Gastrocnemius medialis (tissue), 4 donors: ENCODE measurements at regions not wholly inside any gene's neighbourhood (a gene's known extent, or its start where the extent isn't known, plus 50 kb on each side); places are given as distances from the start of the nearest gene placed in this dataset.

Experiments used
- ATAC-seq, 2 donors: fragments of 150-250 bp; one replicate each; pipeline ENCODE4 v1.9.1; 2016
- DNase-seq, 2 donors: peaks; one replicate each; pipeline ENCODE4 v3.0.0-alpha.2; 2019
- H3K27ac ChIP-seq, 4 donors: fragments of 200-600 bp; sonication (generic); 1 replicate in 1 of 4; 2 replicates in 3 of 4; pipeline ENCODE4 v1.5.1; 2016 to 2018; ENCODE audit warnings: mild to moderate bottlenecking in 2 of 4, moderate library complexity in 1 of 4
- H3K27me3 ChIP-seq, 3 donors: fragments of 200-600 bp; sonication (generic) in 2 of 3; 1 replicate in 1 of 3; 2 replicates in 2 of 3; pipeline versions ENCODE4 v1.5.1 to v1.6.0; 2016 to 2019; ENCODE audit warnings: mild to moderate bottlenecking in 1 of 3, moderate library complexity in 1 of 3
- H3K36me3 ChIP-seq, 2 donors: fragments of 200-600 bp; sonication (generic) in 1 of 2; one replicate each; pipeline ENCODE4 v1.5.1; 2017 to 2018
- H3K4me1 ChIP-seq, 2 donors: fragments of 200-600 bp; sonication (generic) in 1 of 2; one replicate each; pipeline ENCODE4 v1.5.1; 2016 to 2017; ENCODE audit warnings: mild to moderate bottlenecking in 2 of 2
- H3K4me3 ChIP-seq, 4 donors: fragments of 200-600 bp; sonication (generic) in 3 of 4; 1 replicate in 1 of 4; 2 replicates in 3 of 4; pipeline ENCODE4 v1.5.1; 2016 to 2019; ENCODE audit warnings: mild to moderate bottlenecking in 2 of 4
- H3K9me3 ChIP-seq, 3 donors: fragments of 200-600 bp; sonication (generic) in 2 of 3; 1 replicate in 1 of 3; 2 replicates in 2 of 3; pipeline ENCODE4 v1.5.1; 2016 to 2019
- POLR2A ChIP-seq, 2 donors: fragments of 450-650 bp; IDR thresholded peaks; one replicate each; pipeline ENCODE4 v1.6.1; 2017; ENCODE audit warnings: antibody characterized with exemption in 2 of 2, mild to moderate bottlenecking in 2 of 2, moderate library complexity in 2 of 2
- in situ Hi-C, 4 donors: fragments of 200-750 bp; cut with MboI; loops; one replicate each; pipeline versions ENCODE4 v1.15.0 to v1.8.0; 2017; ENCODE audit warnings: low sequenced_read_pairs in 4 of 4
- intact Hi-C: fragments of 100-400 bp; cut with DNase I; formaldehyde crosslinking; loops from one replicate; pipeline ENCODE4 v1.15.1; 2023; ENCODE audit warnings: low total_unique reads
- TF ChIP-seq, protein P1 (sequence below), 5 experiments: fragments of 450-650 bp in 3 of 5; fragments of 200-600 bp in 2 of 5; sonication (generic) in 2 of 5; IDR thresholded peaks in 4 of 5; conservative IDR thresholded peaks in 1 of 5; 1 replicate in 4 of 5; 2 replicates in 1 of 5; pipeline ENCODE4 v1.5.1; 2016 to 2019; ENCODE audit warnings: antibody characterized with exemption in 5 of 5, mild to moderate bottlenecking in 3 of 5, moderate library complexity in 3 of 5

DNA sequence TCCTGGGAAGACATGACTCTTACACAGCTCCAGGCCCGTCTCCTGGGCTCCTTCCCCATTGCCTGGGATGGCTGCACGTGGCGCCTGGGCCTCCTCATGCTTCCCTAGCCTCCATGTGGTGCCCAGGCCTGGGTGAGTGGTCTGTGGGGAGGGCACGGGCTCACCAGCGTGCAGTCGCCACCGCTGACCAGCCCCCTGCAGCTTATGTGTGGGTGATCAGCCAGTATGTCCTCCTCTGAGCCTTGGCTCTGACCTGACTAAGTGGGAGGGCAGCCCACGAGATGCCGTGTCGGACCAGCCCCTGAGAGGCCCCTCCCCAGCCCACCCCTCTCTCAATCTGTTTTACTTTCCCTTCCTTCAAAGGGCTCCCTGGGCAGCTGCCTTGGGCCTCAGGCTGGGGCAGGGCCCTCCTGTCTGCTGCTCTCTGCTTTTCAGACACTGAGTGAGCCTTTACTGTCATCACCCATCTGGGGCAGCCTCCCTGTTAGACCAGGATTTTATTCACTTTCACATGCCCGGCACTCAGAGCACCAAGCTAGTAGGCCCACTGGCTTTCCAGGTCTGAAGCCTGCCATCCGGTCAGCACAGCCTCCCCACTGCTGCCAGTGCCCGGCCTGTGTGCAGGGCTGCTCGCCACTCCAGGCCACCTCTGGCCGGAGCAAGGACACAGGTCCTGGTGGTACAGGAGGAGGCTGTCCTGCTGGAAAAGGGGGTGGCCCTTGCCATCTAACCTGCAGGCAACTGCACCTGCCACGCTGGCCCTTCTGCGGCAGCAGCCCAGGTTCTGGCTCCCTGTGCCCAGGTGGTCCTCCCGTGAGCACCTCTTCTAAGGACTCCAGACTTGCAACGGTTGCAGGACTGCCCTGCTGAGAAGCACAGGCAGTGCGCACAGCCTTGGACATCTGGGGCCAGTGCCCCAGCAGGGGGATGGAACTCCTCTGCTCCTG, 84.9 kb upstream of the HPCAL1 start:
- intact Hi-C loops = no loop called here
- TF ChIP-seq, protein P1, sequence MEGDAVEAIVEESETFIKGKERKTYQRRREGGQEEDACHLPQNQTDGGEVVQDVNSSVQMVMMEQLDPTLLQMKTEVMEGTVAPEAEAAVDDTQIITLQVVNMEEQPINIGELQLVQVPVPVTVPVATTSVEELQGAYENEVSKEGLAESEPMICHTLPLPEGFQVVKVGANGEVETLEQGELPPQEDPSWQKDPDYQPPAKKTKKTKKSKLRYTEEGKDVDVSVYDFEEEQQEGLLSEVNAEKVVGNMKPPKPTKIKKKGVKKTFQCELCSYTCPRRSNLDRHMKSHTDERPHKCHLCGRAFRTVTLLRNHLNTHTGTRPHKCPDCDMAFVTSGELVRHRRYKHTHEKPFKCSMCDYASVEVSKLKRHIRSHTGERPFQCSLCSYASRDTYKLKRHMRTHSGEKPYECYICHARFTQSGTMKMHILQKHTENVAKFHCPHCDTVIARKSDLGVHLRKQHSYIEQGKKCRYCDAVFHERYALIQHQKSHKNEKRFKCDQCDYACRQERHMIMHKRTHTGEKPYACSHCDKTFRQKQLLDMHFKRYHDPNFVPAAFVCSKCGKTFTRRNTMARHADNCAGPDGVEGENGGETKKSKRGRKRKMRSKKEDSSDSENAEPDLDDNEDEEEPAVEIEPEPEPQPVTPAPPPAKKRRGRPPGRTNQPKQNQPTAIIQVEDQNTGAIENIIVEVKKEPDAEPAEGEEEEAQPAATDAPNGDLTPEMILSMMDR (IDR thresholded peaks at IDR 0.05 in 4 of 5, conservative IDR thresholded peaks at IDR 0.05 in 1 of 5) = no peak
- TF ChIP-seq POLR2A (IDR thresholded peaks at IDR 0.05) = no peak
- in situ Hi-C loops = no loop called here
- H3K36me3 ChIP-seq = no peaks in the 10 kb centered on the region
- no peaks in the 10 kb centered on the region for H3K4me1 ChIP-seq
- DNase-seq (no peak), ATAC-seq (no peak)
- no peaks in the 10 kb centered on the region for H3K9me3 ChIP-seq
- H3K27me3 ChIP-seq = peaks cover 0 to 4% (median 0%) of the 10 kb centered on the region in 3 donors
- H3K4me3 ChIP-seq = no peak overlapping the region
- H3K27ac ChIP-seq = no peak overlapping the region

DNA sequence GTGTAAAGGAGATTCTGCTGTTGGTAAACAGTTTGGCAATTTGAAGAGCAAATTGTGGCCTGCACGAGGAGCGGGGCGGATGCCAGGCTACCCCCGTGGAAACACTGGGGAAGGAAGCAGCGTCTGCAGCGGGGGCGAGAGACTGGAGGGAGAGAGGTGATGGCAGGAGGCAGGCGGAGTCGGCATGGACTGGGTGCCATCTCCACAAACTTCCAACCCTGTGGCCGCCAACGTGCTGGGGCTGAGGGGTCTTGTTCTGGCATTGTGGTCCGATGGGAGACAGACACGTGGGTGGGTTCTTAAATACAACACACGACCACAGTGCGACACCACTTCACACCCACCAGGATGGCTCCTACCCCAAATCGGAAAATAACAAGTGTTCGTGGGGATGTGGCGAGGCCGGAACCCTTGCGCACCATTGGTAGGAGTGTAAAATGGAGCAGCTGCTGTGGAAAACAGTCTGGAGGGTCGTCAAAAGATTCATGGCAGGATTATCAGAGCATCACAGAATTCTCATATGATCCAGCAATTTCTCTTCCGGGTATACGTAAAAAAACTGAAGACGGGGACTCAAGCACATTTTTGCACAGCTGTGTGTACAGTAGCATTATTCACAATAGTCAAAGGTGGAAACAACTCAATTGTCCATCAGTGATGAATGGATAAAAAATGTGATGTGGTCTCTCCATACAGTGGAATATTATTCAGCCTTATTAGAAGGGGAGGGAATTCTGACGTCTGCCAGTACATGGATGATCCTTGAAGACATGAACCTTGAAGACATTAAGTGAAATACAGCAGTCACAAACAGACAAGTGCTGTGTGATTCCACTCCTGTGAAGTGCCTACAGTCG, 82.4 kb upstream of the HPCAL1 start:
- Histone ChIP-seq H3K27ac (no peak overlapping the region), H3K4me3 (no peak overlapping the region), H3K36me3 (no peaks in the 10 kb centered on the region), H3K4me1 (no peaks in the 10 kb centered on the region), H3K27me3 (peaks cover 0 to 4% (median 0%) of the 10 kb centered on the region in 3 donors), H3K9me3 (no peaks in the 10 kb centered on the region)
- intact Hi-C loops = no loop called here
- in situ Hi-C loops = no loop called here
- DNase-seq (no peak), ATAC-seq (no peak)
- TF ChIP-seq, protein P1 (IDR thresholded peaks at IDR 0.05 in 4 of 5, conservative IDR thresholded peaks at IDR 0.05 in 1 of 5) = no peak
- no peak for TF ChIP-seq POLR2A (IDR thresholded peaks at IDR 0.05)

DNA sequence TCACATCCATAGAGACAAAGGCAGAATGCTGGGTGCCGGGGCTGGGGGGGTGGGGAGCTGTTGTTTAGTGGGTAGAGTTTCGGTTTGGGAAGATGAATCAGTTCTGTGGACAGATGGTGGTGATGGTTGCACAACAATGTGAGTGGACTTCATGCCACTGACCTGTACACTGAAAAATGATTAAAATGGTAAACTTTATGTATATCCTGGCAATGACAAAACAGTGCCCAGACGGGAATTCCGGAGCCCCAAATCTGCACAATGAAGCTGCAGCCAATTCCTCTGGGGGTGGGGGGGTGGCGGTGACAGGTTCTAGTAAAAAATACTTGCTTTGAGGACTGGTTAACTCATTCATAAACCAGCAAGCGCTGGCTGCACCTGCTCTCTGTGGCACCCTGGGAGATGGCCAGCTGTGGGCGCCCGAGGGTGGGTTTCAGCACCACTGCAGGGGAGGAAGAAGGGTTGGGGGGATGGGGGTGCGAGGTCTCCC, 81.8 kb upstream of the HPCAL1 start:
- Histone ChIP-seq H3K27ac (no peak overlapping the region), H3K4me3 (no peak overlapping the region), H3K4me1 (no peaks in the 10 kb centered on the region), H3K9me3 (no peaks in the 10 kb centered on the region), H3K36me3 (no peaks in the 10 kb centered on the region), H3K27me3 (peaks cover 0 to 4% (median 0%) of the 10 kb centered on the region in 3 donors)
- in situ Hi-C loops = no loop called here
- ATAC-seq (no peak), DNase-seq (no peak)
- intact Hi-C loops = no loop called here
- no peak for TF ChIP-seq POLR2A (IDR thresholded peaks at IDR 0.05)
- TF ChIP-seq, protein P1 (IDR thresholded peaks at IDR 0.05 in 4 of 5, conservative IDR thresholded peaks at IDR 0.05 in 1 of 5) = no peak

DNA sequence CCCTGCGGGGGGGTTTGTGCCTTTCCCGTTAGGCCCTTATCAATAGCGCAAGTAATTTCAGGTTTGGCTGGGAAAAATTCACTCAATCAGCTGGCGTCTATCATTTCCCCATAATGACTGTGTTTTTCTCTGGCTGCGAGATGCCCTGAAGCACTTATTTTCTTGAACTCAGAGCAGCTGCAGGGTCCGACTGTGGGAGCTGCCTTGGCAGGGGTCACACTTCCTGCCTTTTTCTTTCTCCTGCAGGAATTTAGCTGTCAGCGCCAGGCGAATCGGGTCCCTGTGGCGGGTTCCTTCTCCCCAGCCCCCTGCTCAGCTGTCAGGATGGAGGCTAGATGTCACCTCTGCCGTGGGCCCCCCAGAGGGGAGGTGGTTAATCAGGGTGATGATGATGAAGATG, 81.3 kb upstream of the HPCAL1 start:
- H3K4me3 ChIP-seq = no peak overlapping the region
- peaks cover 0 to 4% (median 0%) of the 10 kb centered on the region in 3 donors for H3K27me3 ChIP-seq
- no peaks in the 10 kb centered on the region for H3K4me1 ChIP-seq
- ATAC-seq (no peak), DNase-seq (no peak)
- in situ Hi-C loops = no loop called here
- H3K9me3 ChIP-seq = no peaks in the 10 kb centered on the region
- H3K27ac ChIP-seq = no peak overlapping the region
- no peak for TF ChIP-seq POLR2A (IDR thresholded peaks at IDR 0.05)
- TF ChIP-seq, protein P1 (IDR thresholded peaks at IDR 0.05 in 4 of 5, conservative IDR thresholded peaks at IDR 0.05 in 1 of 5) = no peak
- no peaks in the 10 kb centered on the region for H3K36me3 ChIP-seq
- intact Hi-C loops = no loop called here
